ENCODE measurements at regions not wholly inside any gene's neighbourhood (a gene's known extent, or its start where the extent isn't known, plus 50 kb on each side); places are given as distances from the start of the nearest gene placed in this dataset.
"Not testable (repeated sequence)": the region's sequence is repeated elsewhere in the genome, so short reads cannot be mapped to it uniquely, and the experiment has no call there.

DNA sequence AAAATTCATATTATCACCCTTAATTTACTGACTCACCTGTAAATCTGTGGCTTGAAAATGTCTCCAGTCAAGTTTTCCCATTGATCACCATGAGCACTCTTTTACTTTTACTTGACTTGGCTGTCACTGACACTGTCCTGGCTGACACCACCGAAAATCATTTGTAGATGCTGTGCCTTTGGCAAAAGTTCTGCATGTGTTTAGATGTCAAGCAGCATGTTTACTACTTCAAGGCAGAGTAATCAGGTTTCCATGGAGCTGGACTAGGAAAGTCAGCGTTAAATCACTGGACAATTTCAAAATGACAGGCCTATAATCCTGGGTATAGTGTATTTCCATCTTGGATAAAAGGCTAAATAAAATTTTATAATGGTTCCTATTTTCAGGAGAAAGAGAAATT, 1530.6 kb upstream of the CDH6 start:
- no peak for DNase-seq (ENCODE audit: low spot score)

DNA sequence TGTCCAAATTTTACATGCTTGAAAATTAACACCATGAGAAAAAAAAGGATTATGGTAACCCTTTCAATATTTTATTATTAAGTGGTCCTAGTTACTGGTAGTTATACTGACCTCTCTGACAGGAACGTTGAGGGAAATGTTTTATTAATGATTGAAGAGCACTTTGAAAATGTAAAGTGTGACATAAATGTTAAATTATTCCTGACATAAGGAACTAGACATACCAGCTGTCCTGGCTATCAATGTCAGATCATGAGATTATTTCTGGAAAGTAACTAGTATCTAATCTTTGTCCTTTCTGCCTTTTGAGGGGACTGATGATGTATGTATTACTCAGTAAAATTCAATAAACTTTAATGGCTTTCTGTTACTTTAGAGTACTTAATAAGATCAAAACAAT, 1538.5 kb upstream of the CDH6 start:
- no peak for DNase-seq (ENCODE audit: low spot score)

DNA sequence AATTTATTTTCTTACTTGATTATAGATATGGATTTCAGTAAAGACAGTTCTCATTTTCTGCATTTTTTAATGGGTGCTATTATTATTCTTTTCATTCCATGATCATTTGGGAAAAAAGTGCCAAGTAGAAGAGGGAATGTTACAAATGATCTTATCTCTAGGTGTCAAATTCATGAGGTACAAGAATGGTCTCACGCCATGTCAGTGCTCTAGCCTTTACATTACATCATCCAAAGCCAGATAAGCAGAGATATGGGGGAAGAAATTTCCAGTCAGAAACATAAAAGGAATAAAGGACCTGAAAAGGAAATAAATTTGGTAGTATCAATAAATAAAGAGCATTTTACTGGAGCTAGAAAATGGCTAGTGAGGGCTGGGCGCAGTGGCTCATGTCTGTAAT, 1544.2 kb upstream of the CDH6 start:
- DNase-seq (ENCODE audit: low spot score) = no peak

DNA sequence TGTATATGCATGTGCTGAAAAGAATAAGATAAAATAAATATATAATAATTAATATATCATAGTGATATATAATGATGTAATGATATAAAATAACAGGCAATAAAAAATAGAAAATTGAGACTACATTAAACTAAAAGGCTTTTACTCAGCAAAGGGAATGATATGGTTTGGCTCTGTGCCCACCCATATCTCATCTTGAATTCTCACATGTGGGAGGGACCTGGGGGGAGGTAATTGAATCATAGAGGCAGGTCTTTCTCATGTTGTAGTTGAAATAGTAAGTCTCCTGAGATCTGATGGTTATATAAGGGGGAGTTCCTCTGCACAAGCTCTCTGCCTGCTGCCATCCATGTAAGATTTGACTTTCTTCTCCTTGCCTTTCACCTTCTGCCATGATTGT, 1550.9 kb upstream of the CDH6 start:
- no peak for DNase-seq (ENCODE audit: low spot score)

DNA sequence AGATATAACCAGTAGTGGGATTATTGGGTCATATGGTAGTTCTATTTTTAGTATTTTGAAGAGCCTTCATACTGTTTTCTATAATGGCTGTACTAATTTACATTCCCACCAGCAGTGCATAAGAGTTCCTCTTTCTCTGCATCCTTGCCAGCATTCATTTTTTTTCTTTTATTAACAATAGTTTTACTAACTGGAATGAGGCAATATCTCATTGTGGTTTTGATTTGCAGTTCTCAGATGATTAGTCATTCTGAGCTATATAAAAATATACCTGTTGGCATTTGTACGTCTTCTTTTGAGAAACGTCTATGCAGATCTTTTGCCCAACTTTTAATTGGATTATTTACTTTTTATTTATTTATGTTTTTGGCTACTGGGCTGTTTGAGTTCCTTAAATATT, 1579.3 kb upstream of the CDH6 start:
- no peak for DNase-seq (ENCODE audit: low spot score)

DNA sequence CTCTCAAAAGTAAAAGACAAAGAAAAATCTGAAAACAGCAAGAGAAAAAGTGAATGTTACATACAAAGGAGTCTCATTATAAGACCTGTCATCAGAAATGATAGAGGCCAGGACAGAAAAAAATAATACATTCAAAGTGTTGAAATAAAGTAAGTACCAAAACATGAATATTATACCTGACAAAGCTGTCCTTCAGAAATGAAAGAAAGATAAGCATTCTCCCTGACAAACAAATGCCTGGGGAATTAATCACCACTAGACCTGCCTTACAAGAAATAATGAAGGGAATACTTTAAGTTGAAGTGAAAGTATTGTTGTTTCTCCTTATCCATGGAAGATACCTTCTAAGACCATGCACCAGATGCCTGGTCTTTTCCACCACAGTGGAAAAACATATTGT, 1605.2 kb upstream of the CDH6 start:
- DNase-seq (ENCODE audit: low spot score) = no peak

DNA sequence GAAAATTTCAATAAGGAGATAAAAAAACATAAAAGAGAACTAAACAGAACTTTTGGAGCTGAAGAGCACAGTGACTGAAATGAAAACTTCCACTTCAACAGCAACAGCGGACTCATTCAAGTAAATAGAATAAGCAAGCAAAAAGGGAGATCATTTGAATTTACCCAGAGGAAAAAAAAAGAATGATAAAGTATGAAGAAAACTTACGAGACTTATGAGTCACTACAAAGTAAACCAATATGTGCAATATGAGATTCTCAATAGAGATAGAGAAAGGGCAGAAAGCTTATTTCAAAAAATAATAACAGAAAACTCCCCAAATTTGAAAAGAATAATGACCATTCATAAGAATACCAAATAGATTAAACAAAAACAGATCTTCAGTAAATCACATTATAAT, 1605.7 kb upstream of the CDH6 start:
- DNase-seq (ENCODE audit: low spot score) = no peak

DNA sequence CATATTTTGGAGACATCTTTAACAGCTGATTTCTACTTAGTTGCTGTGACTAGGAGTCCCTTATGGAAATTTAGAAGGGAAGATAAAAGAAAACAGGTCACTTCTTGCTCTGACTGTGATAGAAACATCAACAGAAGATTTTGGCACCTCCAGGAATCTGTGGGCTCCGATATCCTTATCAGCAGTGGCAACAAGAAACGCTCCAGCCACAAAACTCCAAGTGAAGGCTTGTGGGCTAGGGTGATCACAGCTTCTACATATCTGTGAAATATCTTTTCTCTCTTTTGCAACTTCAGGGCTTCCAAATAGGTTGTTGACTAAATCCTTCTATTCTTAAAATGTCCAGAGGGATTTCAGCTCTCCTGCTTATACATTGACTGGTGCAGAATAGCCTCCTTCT, 1625.5 kb upstream of the CDH6 start:
- DNase-seq (ENCODE audit: low spot score) = no peak

DNA sequence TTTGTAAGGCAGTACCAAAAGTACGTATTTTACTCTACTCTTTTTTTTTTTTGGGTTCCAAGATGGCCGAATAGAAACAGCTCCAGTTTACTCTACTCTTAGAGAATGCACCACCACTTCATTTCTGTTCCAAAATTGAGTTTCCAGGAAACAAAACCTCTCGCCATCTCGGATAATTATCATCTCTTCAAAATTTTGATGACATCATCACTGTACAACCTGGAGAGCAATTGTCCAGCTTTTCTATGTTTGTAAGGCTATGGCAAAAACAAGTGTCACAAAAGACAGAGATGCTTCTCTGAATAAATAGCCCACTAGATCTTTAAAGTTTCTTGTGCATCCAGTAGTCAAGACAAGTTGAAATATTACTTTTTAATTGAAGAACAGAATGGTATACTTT, 1631.9 kb upstream of the CDH6 start:
- no peak for DNase-seq (ENCODE audit: low spot score)

DNA sequence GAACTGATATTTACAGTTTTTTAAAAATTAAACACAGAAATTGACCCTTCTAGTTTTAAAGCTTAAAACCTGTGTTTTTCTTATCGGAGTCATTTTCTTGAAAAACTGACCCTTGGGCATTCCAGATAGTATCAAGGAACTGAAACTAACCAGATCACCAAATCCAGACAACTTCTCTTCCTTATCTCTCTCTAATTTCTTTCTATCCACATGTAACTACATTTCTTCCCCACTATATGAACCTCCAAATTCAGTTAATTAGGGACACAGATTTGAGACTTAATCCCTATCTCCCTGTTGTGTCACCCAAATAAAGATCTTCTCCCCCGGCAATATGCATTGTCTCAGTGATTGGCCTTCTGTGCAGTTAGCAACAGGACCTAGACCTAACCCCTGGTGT, 1643.0 kb upstream of the CDH6 start:
- no peak for DNase-seq (ENCODE audit: low spot score)

DNA sequence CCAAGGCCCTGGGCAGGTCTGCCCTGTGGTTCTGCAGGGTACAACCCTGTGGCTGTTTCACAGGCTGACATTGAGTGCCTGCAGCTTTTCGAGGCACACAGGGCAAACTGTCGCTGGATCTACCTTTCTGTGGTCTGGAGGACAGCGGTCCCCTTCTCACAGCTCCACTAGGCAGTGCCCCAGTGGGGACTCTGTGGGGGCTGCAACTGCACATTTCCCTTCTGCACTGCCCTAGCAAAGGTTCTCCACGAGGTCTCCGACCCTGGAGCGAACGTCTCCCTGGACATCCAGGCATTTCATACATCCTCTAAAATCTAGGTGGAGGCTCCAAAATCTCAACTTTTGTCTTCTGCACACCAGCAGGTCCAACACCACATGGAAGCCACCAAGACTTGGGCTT, 1645.2 kb upstream of the CDH6 start:
- DNase-seq (ENCODE audit: low spot score) = no peak

DNA sequence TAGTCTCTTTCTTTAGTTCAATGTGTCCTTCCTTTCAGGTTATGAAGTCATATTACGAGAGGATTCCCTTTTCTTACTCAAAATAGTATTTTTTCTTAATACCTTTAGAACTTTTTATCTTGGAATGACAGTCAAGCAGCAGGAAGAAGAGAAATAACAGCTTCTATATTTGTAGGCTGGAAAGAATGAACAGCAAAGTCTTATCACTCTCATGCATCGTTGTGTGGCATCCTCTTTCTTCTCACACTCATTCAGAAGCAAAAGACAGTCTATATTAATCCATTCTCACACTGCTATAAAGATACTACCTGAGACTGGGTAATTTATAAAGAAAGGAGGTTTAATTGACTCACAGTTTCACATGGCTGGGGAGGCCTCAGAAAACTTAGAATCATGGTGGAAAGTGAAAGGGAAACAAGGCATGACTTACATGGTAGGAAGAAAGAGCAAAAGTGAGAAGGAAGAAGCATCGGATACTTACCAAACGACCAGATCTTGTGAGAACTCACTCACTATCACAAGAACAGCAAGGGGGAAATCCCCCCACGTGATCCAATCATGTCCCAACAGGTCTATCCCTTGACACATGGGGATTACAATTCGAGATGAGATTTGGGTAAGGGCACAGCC, 1646.1 kb upstream of the CDH6 start:
- DNase-seq (ENCODE audit: low spot score) = no peak

DNA sequence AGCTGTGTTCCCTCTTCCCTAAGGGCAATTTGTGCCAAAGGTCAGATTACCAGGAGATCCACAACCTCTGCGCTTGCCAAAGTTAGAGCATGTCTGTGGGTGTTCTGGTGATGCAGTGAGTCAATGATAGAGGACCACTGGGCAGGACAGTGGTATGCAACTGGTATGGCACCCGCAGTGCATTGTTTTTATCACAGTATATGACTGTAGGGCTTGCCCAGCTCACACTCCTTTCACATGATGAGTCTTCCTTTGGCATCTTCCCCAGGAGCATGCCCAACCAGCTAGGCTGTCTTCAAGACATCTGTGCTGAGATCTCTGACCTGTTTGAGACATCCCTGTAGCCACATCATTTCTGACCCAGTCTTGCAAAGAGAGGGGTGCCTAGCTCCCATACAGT, 1650.0 kb upstream of the CDH6 start:
- no peak for DNase-seq (ENCODE audit: low spot score)

DNA sequence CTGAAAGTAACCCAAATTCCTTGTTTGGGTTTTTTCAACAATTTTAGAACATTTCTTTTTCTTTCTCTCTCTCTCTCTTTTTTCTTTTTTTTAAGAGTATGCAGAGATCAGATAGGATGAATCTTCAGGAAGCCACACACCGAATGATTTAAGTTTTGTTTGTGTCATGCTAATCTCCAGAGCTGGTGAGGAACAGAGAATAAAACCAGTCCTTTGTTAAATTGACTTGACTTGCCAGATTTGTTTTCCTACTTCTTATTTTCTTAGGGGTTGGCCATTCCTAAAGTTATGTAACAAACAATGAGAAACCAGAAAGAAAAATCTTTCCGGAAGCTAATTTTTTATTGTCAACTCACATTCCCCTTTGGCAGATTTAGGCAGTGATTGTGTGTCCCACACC, 1669.3 kb upstream of the CDH6 start:
- no peak for DNase-seq (ENCODE audit: low spot score)

DNA sequence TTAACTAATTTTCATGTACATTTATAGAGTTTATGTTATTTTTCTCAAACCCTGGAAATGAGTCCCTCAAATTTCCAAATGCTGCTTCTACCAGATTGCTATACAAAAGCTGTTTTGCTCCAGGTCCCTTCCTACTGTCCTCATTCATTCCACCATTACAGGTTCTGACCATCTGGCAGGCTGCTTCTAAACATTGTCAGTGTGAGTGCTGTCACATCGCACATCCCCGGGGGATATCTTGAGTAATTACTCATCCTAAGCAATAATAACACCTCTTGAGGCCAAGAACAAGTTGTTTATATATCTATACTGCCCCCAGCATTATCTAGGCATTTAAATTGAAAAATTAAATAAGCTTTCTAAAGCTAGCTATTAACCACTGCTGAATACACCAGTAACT, 1675.3 kb upstream of the CDH6 start:
- no peak for DNase-seq (ENCODE audit: low spot score)

DNA sequence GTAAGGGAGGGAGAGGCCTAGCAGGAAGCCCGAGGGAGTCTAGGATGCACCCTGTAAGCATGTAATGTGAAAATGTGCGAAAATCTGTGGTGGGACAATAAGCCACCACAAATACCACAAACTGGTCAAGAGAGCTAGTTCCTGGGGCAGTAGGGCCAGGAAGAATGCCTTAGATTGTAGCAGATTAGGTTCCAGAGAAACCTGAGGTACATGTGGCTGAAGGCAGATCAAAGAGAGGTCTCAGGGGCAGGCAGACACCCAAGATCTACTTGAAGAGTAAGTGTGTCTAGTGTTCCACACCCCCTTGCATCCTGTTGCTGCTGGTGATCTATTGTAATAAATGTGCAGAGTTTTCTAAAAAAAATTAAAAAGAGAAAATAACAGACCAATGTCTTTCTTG, 1677.3 kb upstream of the CDH6 start:
- DNase-seq (ENCODE audit: low spot score) = no peak

DNA sequence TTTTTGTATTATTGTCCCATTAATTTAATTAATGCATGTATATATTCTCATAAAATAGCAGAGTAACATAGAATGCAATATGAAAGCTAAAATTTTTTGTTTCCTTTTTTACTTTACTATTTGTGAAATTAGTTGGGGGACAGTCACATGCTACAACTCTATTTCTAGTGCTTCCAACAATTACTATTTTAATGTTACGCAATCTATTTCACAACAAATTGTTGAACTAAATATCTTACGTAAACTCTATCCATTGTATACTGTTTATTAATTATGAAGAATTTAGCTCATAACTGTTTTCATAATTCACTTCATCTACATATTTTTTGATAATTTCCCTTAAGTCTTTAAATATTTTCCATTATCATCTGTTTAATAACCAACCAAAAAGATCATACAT, 1685.4 kb upstream of the CDH6 start:
- DNase-seq (ENCODE audit: low spot score) = no peak

DNA sequence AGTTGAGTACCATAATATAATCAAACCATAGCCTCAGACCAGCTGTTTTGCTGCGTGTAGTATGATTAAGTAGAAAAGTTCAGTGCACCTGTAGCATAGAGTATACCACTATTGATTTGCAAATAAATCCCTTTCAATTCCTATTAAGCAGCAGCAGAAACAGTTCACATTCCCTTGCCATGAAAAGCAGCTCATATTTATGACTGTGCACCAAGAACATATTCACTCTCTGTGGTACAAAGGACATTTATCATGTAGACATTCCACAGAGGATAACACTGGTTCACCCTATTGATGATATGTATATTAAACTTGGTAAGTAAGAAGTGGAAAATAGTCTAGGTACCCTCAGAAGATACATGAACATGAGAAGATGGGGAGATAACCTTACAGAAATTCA, 1689.1 kb upstream of the CDH6 start:
- DNase-seq (ENCODE audit: low spot score) = no peak

DNA sequence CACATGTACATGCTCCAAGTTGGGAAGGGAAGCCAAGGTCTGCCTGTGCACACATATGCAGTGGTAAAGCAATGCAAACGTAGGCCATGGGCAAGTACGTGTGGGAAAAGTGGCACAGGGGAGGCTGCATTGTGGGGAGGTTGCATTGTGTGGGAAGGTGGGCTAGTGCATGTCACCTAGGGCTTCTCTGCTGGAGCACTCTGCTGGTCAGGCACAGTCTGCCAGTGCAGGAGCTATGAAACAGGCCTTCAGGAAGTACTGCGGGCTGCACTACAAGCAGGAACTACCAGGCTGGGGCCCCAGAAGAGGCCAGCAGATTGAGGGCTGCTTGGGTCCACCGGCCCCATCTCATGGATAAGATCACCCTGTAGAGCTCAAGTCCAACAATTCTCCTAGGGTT, 1694.6 kb upstream of the CDH6 start:
- DNase-seq (ENCODE audit: low spot score) = no peak

DNA sequence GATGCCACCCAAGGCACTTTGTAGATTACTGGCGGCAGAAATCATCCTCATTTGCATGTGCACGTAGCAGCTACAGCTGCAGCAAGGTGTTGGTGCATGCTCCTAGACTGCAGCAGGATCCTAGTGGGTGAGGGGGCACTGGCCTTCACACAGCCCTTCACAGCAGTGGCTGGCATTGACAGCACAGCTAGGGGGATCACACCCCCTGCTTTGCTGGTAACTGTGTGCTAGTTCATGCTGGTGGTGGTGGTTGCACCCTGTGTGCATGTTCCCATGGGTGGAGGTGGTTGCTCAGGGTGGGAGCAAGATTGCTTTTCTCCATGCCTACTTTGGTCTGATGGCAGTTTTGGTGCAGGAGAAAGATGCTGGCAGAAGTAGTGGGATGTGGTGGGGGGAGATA, 1695.1 kb upstream of the CDH6 start:
- DNase-seq (ENCODE audit: low spot score) = no peak

DNA sequence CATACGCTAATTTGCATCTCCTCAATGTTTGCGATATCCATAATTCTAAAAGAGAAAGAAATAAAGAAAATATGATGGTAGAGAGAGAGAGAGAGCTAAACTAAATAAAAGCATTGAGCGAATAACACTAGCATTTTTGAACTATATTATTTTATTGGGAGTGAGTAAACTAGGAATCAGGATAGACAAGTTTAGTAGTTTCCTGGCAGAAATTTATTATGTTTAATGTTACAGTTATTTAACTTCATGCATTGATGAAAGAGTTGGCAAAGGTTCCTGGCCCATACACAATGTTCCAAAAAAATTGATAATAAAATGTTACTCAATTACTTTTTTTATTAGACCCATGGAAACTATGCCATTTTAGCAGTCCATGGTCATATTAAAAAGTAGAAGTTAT, 1708.2 kb upstream of the CDH6 start:
- no peak for DNase-seq (ENCODE audit: low spot score)

DNA sequence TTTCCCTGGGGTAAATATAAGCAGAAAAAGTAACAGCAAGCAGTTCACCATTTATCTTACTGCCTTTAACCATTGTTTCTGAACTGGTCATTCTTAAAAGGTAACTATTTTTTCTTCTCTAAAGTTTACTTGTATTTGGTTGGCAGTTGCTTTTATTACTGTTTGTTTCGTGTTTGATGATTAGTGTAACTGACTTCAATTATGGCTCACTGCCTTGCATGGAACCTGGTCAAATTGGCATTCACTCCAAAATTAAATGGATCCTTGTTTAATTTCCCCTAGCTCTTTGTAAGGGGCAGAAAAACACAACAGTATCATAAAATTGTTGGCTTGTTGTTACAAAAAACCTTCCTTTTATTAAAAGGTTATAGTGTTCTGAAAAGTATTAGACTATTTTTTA, 1723.9 kb upstream of the CDH6 start:
- no peak for DNase-seq (ENCODE audit: low spot score)

DNA sequence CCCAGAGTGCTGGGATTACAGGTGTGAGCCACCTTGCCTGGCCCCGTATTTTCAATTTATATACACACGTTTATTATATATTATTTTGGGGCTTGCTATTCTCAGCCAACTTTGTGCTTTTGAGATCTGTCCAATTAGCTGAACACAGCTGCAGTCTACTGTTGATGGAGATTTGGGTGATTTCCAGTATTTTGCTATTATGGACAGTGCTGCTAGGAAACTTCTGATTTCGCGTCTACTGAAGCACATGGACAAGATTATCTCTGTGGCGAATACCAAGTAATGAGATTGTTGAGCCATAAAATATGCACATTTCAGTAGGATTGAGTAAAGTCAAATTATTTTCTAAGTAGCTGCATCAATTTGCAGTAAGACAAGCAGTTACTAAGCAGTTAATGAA, 1731.2 kb upstream of the CDH6 start:
- no peak for DNase-seq (ENCODE audit: low spot score)

DNA sequence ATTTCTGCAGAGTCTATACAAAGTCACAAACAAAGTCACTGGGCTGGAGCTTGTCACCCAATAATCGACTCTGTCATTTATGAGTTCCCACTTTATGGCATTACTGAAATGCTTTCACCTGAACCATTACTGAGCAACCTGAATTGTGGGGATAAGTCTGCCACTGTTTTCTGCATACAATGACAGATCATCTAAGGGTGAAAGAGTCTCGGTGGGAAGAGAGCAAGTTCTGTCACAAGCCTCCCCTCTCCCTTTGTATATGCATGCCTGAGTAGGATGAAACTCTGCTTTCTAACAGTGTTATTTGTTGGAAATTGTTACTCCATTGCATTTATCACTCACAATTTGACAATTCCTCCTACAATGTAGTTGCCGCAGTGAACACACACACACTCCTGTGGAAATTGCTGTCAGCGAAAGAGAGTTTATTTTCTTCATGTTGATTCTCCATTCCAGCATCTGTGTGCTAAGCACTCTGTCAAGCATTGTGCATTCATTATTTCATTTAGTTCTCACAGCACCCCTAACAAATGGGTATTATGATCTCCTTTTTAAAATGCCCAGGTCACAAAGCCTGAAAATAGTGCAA, 1732.4 kb upstream of the CDH6 start:
- no peak for DNase-seq (ENCODE audit: low spot score)

DNA sequence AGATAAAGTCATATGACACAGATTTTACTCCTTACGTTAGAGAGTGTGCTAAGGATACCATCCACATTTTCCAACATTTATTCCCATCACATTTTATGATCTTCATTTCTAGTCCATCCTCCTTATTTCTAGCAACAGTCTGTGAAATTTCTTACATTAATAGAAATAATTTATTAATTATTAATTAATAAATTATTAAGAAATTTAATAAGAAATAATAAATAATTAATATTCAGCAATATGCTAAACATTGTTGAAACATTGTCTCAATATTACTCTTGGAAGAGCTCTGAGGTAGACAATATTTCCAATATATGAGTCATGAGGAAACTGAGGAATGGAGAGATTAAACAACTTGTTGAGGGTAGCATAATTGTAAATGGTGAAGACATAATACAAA, 1742.5 kb upstream of the CDH6 start:
- not testable (repeated sequence) for DNase-seq (ENCODE audit: low spot score)
